ENCODE measurements at regions not wholly inside any gene's neighbourhood (a gene's known extent, or its start where the extent isn't known, plus 50 kb on each side); places are given as distances from the start of the nearest gene placed in this dataset.
A peak's percentile ranks its signal among the peaks of the same experiment; 100 is the strongest.
"Not testable (repeated sequence)": the region's sequence is repeated elsewhere in the genome, so short reads cannot be mapped to it uniquely, and the experiment has no call there.

DNA sequence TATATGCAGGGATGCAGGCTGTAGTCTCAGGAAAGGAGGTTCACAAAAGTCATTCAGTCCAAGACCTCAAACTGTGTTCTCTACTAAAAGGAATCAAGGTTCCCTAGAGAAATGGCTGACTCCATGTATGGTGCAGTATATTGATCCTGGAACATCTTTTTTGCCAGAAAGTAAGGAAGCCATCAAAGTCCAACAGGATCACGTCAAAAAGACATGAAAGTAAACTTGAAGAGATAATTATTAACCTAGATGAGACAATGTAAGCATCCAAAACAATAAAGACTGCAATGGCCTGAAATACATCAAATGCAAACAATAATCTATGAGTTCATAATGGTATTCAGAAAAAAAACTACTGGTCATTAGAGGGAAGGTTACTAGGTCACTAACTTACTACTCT, 115.6 kb upstream of the FABP2 start:
- H3K9me3 ChIP-seq; intact Hi-C loops (cut with DNase I; ENCODE audit: low total_unique reads); H3K27ac ChIP-seq; H3K4me3 ChIP-seq; H3K36me3 ChIP-seq (ENCODE audit: low read depth, missing control alignments); H3K27me3 ChIP-seq; DNase-seq; H3K4me1 ChIP-seq: not testable (repeated sequence)
- WGBS, 2 donors = 92% methylated on average over 1 of the region's 1 CpG; no CpG with 5 or more reads in 1 of the 2 donors

DNA sequence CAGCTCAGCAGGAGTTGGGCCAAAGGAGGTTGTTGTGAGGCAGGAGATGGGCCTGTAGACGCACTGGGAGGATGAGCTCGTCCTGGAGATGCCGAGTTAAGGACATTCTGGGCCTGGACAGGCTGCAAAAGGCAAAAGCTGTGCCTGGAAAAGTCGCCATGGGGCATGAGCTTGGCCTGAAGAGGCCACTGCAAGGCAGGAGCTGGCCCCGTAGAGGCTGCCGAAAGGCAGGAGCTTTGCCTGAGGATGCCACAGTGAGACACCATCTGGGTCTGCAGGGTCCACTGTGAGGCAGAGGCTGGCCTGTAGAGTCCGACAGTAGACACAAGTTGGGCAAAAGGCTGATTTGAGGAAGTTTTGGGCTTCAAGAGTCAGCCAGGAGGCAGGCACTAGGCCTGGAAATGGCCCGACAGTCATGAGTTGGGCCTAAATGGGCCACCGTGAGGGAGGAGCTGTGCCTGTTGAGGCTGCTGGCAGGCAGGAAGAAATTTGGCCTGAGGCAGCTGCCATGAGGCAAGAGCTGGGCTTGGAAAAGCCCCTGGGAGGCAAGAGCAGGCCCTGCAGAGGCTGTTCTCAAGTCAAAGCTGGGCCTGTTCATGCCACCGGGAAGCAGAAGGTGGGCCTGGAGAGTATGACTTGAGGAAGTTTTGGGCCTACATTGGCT, 86.8 kb upstream of the FABP2 start:
- H3K4me1 ChIP-seq; H3K27ac ChIP-seq; H3K27me3 ChIP-seq; DNase-seq; H3K9me3 ChIP-seq; H3K4me3 ChIP-seq; H3K36me3 ChIP-seq (ENCODE audit: low read depth, missing control alignments); intact Hi-C loops (cut with DNase I; ENCODE audit: low total_unique reads): not testable (repeated sequence)
- WGBS, 2 donors = 0 to 76% methylated on average over 1 to 10 of the region's 10 CpGs

DNA sequence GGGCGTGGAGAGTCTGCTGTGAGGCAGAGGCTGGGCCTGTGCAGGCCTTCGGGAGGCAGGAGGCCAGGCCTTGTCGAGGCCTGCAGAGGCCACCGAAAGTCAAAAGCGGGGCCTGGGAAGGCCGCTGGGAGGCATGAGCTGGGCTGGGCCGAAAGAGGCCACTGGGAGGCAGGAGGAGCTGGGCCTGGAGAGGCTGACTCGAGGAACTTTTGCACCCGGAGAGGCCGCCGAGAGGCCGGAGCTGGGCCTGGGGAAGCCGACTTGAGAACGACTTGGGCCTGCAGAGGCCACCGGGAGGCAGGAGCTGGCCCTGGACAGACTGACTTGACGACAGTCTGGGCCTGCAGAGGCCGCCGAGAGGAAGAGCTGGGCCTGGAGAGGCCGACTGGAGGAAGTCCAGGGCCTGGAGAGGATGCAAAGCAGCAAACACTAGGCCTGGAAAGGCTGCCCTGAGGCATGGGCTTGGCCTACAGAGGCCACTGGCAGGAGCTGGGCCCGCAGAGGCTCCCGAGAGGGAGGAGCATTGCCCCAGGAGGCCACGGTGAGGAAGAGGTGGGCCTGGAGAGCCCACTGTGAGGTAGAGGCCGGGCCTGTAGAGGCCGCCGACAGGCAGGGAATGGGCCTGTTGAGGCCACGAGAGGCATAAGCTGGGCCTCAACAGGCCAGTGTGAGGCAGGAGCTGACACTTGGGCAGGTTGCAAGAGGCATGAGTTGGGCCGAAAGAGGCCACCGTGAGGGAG, 85.0 kb upstream of the FABP2 start:
- H3K27me3 ChIP-seq; H3K4me3 ChIP-seq; H3K4me1 ChIP-seq; intact Hi-C loops (cut with DNase I; ENCODE audit: low total_unique reads); H3K27ac ChIP-seq; H3K9me3 ChIP-seq; H3K36me3 ChIP-seq (ENCODE audit: low read depth, missing control alignments); DNase-seq: not testable (repeated sequence)
- 90 to 94% methylated on average over 2 to 27 of the region's 28 CpGs for WGBS, 2 donors

DNA sequence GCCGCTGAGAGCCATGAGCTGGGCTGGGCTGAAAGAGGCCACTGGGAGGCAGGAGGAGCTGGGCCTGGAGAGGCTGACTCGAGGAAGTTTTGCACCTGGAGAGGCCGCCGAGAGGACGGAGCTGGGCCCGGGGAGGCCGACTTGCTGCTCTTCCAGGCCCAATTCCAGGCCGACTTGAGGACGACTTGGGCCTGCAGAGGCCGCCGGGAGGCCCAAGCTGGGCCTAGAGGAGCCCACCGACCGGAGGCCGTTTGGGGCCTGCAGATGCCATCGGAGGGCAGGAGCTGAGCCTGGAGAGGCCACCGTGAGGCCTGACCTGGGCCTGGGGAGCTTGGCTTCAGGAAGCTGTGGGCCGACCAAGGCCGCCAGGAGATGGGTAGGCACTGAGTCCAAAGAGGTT, 84.1 kb upstream of the FABP2 start:
- WGBS, 2 donors = 79% methylated on average over 4 of the region's 18 CpGs; no CpG with 5 or more reads in 1 of the 2 donors
- H3K36me3 ChIP-seq (ENCODE audit: low read depth, missing control alignments); H3K9me3 ChIP-seq; DNase-seq; H3K27me3 ChIP-seq; intact Hi-C loops (cut with DNase I; ENCODE audit: low total_unique reads); H3K27ac ChIP-seq; H3K4me3 ChIP-seq; H3K4me1 ChIP-seq: not testable (repeated sequence)

DNA sequence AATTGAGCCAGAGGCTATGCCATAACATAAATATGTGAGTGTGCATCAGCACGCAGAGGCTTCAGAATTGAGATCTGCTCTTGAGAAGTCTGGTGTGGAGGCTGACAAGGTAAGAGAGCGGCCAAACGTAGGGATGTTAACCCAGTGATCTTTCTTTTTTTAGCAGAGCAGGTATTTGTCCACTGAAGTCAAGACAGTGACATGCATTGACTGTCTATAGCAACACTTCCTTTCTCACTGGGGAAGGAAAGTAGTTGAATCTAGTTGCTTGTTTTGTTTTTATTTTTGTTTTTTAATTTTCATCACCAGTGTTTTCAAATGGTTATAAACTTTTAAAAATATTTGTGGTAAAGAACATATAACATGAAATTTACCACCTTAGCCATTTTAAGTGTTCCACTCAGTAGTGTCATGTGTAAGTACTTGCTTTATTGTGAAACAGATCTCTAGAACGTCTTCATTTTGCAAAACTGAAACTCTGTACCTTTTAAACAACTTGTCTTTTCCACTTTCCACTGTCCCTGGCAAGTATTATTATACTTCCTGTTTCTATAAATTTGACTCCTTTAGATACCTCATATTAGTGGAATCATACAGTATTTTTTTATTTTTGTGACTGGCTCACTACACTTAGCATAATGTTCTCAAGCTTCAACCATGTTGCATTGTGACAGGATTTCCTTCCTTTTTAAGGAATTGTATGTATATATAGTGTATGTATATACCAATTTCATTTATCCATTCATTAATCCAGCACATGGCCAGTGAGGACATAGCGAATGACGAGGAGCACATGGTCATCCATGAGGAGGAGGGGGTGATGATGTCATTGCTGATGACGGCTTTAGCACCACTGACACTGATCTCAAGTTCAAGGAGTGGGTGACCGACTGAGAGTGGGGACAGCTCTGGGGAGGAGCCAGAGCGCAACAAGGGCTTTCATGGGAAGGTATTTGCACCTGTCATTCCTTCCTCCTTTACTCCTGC, 80.7 kb upstream of the FABP2 start:
- intact Hi-C loops (cut with DNase I; ENCODE audit: low total_unique reads); H3K27me3 ChIP-seq; H3K9me3 ChIP-seq; H3K4me1 ChIP-seq; H3K4me3 ChIP-seq; H3K36me3 ChIP-seq (ENCODE audit: low read depth, missing control alignments); DNase-seq; H3K27ac ChIP-seq: not testable (repeated sequence)
- 77 to 78% methylated on average over 9 of the region's 9 CpGs for WGBS, 2 donors

DNA sequence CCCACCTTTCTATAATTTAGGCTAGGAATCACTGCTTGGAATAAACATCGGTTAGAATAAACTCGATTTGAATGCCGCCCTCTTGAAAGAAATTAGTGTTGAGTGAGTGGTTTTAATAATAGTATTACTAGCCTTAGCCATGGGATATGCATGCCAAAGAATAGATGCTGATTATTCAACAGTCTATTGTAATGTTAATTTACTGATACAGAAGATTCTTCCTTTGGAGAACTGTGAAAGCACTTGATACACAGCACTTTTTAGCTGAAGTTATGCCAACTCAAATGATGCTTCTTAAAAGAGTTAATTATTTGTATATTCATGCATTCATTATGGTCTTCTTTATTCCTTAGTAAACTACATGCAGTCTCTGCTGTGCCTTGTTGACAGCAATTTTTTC, 73.8 kb upstream of the FABP2 start:
- H3K27ac ChIP-seq; H3K27me3 ChIP-seq; H3K4me1 ChIP-seq; H3K36me3 ChIP-seq (ENCODE audit: low read depth, missing control alignments); H3K9me3 ChIP-seq; H3K4me3 ChIP-seq; DNase-seq; intact Hi-C loops (cut with DNase I; ENCODE audit: low total_unique reads): not testable (repeated sequence)
- 89 to 92% methylated on average over 3 of the region's 3 CpGs for WGBS, 2 donors

DNA sequence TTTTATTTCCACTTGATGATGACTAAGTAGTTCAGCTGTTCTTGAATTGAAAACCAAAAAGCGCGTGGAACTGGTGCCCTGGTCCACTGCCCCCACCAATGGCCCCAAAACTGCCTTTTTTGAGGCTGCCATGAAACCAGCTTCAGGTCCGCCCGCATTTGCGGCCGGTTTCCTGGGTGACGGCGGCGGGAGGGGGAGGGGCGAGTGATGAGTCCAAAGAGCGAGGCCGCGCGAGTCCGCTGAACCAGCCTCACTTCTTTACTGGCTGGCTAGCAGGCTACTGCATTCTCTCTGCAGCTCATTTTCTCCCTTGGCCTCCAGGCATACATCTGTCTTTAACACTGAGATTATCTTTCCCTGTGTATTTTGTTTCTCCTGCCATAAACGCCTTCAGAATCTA, 72.9 kb upstream of the FABP2 start:
- no peaks in the 10 kb centered on the region for H3K4me1 ChIP-seq
- DNase-seq = peak; percentile 60
- no peaks in the 10 kb centered on the region for H3K27me3 ChIP-seq
- H3K27ac ChIP-seq = no peak overlapping the region
- H3K9me3 ChIP-seq = no peaks in the 10 kb centered on the region
- TF ChIP-seq POLR2A (IDR thresholded peaks at IDR 0.05) = no peak
- TF ChIP-seq, protein P1, sequence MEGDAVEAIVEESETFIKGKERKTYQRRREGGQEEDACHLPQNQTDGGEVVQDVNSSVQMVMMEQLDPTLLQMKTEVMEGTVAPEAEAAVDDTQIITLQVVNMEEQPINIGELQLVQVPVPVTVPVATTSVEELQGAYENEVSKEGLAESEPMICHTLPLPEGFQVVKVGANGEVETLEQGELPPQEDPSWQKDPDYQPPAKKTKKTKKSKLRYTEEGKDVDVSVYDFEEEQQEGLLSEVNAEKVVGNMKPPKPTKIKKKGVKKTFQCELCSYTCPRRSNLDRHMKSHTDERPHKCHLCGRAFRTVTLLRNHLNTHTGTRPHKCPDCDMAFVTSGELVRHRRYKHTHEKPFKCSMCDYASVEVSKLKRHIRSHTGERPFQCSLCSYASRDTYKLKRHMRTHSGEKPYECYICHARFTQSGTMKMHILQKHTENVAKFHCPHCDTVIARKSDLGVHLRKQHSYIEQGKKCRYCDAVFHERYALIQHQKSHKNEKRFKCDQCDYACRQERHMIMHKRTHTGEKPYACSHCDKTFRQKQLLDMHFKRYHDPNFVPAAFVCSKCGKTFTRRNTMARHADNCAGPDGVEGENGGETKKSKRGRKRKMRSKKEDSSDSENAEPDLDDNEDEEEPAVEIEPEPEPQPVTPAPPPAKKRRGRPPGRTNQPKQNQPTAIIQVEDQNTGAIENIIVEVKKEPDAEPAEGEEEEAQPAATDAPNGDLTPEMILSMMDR (IDR thresholded peaks at IDR 0.05) = no peak
- WGBS, 2 donors = 64 to 82% methylated on average over 16 of the region's 16 CpGs
- no peaks in the 10 kb centered on the region for H3K36me3 ChIP-seq (ENCODE audit: low read depth, missing control alignments)
- intact Hi-C loops (cut with DNase I; ENCODE audit: low total_unique reads) = no loop called here
- H3K4me3 ChIP-seq = no peak overlapping the region

DNA sequence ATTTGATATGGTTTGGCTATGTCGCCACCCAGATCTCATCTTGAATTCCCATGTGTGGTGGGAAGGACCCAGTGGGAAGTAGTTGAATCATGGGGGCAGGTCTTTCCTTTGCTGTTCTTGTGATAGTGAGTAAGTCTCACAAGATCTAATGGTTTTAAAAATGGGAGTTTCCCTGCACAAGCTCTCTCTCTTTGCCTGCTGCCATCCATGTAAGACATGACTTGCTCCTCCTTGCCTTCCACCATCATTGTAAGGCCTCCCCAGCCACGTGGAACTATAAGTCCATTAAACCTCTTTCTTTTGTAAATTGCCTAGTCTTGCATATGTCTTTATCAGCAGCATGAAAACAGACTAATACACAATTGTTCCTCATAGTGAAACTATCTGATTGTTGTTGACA, 66.9 kb upstream of the FABP2 start:
- H3K9me3 ChIP-seq; DNase-seq; H3K27ac ChIP-seq; intact Hi-C loops (cut with DNase I; ENCODE audit: low total_unique reads); H3K4me1 ChIP-seq; H3K27me3 ChIP-seq; H3K4me3 ChIP-seq; H3K36me3 ChIP-seq (ENCODE audit: low read depth, missing control alignments): not testable (repeated sequence)
- WGBS, 2 donors = 73 to 76% methylated on average over 2 of the region's 2 CpGs

DNA sequence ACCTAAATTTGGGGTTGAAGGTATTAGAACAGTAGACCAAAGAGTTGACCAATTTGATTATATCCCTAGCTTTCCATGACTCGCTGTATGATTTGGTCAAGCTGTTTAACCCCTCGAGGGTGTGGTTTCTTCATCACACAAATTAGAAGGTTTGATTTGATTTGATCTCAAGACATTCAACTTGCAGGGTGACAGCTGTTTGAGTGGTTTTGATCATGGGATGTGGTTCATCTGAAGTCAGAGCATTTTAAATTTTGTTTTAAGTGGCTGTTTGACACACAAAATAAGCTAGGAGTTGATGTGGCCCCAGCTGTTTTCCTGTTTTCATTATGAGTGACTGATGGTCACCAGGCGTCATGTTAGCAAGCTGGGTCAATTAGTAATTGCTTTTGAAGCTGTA, 52.7 kb upstream of the FABP2 start:
- H3K4me3 ChIP-seq; H3K27me3 ChIP-seq; H3K9me3 ChIP-seq; intact Hi-C loops (cut with DNase I; ENCODE audit: low total_unique reads); H3K4me1 ChIP-seq; DNase-seq; H3K27ac ChIP-seq; H3K36me3 ChIP-seq (ENCODE audit: low read depth, missing control alignments): not testable (repeated sequence)
- WGBS, 2 donors = 80 to 90% methylated on average over 3 of the region's 3 CpGs

DNA sequence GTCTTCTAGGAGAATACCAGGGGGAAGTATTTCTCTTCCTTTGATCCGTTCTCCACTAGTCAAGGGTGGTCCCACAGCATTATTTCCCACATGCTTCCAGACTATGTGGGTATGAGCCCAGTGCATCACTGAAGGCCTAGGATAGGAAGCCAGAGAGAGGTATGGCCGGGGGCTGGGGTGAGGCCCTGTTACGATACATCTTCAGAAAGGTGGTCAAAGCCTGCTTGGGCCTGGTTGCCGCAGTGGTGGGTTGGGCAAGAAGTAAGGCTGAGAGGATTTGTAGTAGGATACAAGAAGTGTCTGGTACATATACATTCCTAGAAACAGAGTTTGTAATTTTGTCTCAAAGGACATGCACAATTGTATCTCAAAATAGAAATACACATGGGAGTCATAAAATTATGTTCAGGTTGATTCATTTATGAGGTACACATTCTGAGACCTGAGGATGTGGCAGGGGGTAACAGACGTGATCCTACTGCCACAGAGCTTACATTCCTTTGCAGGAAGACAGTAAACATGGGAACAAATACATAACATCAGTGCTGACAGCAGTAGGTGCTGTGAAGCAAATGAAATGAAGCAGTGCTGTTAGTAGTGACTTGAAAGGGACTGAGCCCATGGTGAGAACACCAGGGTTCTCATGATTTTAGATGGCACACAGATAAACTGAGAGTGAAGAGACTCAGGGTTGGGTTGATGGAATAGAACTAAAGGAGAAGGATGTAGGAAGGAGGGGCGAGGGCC, 50.6 kb upstream of the FABP2 start:
- H3K27me3 ChIP-seq; H3K36me3 ChIP-seq (ENCODE audit: low read depth, missing control alignments); DNase-seq; H3K4me1 ChIP-seq; H3K9me3 ChIP-seq; H3K4me3 ChIP-seq; intact Hi-C loops (cut with DNase I; ENCODE audit: low total_unique reads); H3K27ac ChIP-seq: not testable (repeated sequence)
- WGBS, 2 donors = 93 to 97% methylated on average over 5 to 6 of the region's 6 CpGs

All from testis (tissue), 2 donors.